NB4 (cell line): ENCODE measurements at regions not wholly inside any gene's neighbourhood (a gene's known extent, or its start where the extent isn't known, plus 50 kb on each side); places are given as distances from the start of the nearest gene placed in this dataset.

ENCODE experiments used
- DNase-seq: peaks from one replicate; pipeline ENCODE4 v3.0.0; 2010; ENCODE audit warnings: low read depth
- H3K4me3 ChIP-seq: one replicate; pipeline ENCODE4 v1.5.1; 2011; ENCODE audit warnings: mild to moderate bottlenecking, low read depth, low read length, moderate library complexity
- MYC ChIP-seq: IDR thresholded peaks from 2 replicates; pipeline ENCODE4 v1.6.1; 2011; ENCODE audit warnings: low read depth, low read length
- POLR2A ChIP-seq: IDR thresholded peaks from 2 replicates; pipeline ENCODE4 v1.6.1; 2011; ENCODE audit warnings: mild to moderate bottlenecking; ENCODE audit not compliant: insufficient read length; ENCODE audit errors: extremely low read depth
- TF ChIP-seq, protein P1 (sequence below): IDR thresholded peaks from one replicate; pipeline ENCODE4 v1.5.1; 2012; ENCODE audit warnings: low read depth, low read length
- TF ChIP-seq, protein P2 (sequence below): IDR thresholded peaks from 2 replicates; pipeline ENCODE4 v1.6.1; 2011; ENCODE audit warnings: low read depth, low read length

- peak; percentile 97 for DNase-seq
- TF ChIP-seq, protein P1, sequence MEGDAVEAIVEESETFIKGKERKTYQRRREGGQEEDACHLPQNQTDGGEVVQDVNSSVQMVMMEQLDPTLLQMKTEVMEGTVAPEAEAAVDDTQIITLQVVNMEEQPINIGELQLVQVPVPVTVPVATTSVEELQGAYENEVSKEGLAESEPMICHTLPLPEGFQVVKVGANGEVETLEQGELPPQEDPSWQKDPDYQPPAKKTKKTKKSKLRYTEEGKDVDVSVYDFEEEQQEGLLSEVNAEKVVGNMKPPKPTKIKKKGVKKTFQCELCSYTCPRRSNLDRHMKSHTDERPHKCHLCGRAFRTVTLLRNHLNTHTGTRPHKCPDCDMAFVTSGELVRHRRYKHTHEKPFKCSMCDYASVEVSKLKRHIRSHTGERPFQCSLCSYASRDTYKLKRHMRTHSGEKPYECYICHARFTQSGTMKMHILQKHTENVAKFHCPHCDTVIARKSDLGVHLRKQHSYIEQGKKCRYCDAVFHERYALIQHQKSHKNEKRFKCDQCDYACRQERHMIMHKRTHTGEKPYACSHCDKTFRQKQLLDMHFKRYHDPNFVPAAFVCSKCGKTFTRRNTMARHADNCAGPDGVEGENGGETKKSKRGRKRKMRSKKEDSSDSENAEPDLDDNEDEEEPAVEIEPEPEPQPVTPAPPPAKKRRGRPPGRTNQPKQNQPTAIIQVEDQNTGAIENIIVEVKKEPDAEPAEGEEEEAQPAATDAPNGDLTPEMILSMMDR, result no peak
- TF ChIP-seq, protein P2, sequence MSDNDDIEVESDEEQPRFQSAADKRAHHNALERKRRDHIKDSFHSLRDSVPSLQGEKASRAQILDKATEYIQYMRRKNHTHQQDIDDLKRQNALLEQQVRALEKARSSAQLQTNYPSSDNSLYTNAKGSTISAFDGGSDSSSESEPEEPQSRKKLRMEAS, result no peak
- no peak for TF ChIP-seq MYC
- no peak for TF ChIP-seq POLR2A
- no peak overlapping the region for H3K4me3 ChIP-seq
Measured at GRCh38 chr16:85379041-85380001, 233.8 kb upstream of the GSE1 start.

GRCh38 chr16:85380002-85380395 lies 233.1 kb upstream of the GSE1 start:
- no peak overlapping the region for H3K4me3 ChIP-seq
- no peak for DNase-seq
- TF ChIP-seq, protein P1, result no peak
- TF ChIP-seq POLR2A, result no peak
- TF ChIP-seq, protein P2, result no peak
- no peak for TF ChIP-seq MYC

DNA sequence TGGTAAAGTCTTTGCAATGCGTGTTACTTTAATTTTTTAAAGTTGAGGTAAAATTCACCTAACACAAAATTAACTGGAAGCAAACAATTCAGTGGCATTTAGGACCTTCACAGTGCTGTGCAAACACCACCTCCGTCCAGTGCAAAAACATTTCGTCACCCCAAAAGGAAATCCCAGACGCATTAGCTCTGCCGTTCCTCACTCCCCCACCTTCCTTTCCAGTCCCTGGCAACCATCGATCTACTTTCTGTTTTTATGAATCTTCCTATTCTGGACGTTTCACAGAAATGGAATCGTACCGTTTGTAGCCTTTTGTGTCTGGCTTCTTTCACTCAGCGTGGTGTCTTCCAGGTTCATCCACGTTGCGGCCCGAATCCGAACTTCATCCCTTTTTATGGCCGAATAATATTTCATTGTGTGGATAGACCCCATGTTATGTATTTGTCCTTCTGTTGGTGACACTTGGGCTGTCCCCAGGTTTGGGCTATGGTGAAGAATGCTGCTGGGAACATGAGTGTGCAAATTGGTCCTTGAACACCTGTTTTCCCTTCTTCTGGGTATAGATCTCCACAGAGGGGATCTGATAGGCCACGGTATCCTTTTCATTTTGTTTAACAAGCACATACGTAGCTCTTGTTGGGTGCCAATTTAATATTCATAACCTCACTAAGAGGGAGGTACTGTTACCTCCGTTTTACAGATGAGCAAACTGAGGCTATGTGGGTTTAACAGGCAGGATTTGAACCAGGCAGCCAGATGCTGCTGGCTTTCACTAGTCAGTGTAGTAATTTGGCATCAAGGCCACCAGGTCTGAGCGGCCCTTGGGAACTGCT lies 232.0 kb upstream of the GSE1 start:
- TF ChIP-seq, protein P1, result no peak
- TF ChIP-seq MYC (no peak), POLR2A (no peak)
- TF ChIP-seq, protein P2, result no peak
- peak; percentile 84 for DNase-seq
- peak overlapping the region; percentile 46 for H3K4me3 ChIP-seq

- no peak; the same call in 1 of the 2 replicates for TF ChIP-seq MYC
- no peak for TF ChIP-seq POLR2A
- TF ChIP-seq, protein P2, result no peak; the same call in 1 of the 2 replicates
- TF ChIP-seq, protein P1, result no peak
- peak; percentile 97 for DNase-seq
- no peak overlapping the region for H3K4me3 ChIP-seq
Measured at GRCh38 chr16:85381738-85382592, 231.2 kb upstream of the GSE1 start.

- TF ChIP-seq, protein P2, result peak; percentile 73
- TF ChIP-seq, protein P1, result no peak
- H3K4me3 ChIP-seq, result no peak overlapping the region
- no peak for DNase-seq
Measured at GRCh38 chr16:85382717-85383118, 230.4 kb upstream of the GSE1 start.
